Neural progenitor cell (in vitro differentiated cells): ENCODE measurements at regions not wholly inside any gene's neighbourhood (a gene's known extent, or its start where the extent isn't known, plus 50 kb on each side); places are given as distances from the start of the nearest gene placed in this dataset.

Source experiments
- DNase-seq: peaks from one replicate; pipeline ENCODE4 v3.0.0-alpha.2; 2016; ENCODE audit warnings: low spot score
- H2AFZ ChIP-seq: fragments of 200-600 bp; sonication (generic); replicated peaks from 2 replicates; pipeline ENCODE4 v1.6.1; 2016; ENCODE audit warnings: antibody characterized with exemption
- H3F3A ChIP-seq: fragments of 200-600 bp; sonication (generic); 2 replicates; pipeline ENCODE4 v1.6.1; 2016; ENCODE audit warnings: antibody characterized with exemption, low read depth
- H3K27ac ChIP-seq: fragments of 200-600 bp; sonication (generic); 2 replicates; pipeline ENCODE4 v1.5.1; 2016; ENCODE audit warnings: mild to moderate bottlenecking
- H3K27me3 ChIP-seq: fragments of 200-600 bp; sonication (generic); 2 replicates; pipeline ENCODE4 v1.6.1; 2016; ENCODE audit warnings: mild to moderate bottlenecking, moderate library complexity
- H3K36me3 ChIP-seq: fragments of 200-600 bp; sonication (generic); 2 replicates; pipeline ENCODE4 v1.5.1; 2016
- H3K4me1 ChIP-seq: fragments of 200-600 bp; sonication (generic); 2 replicates; pipeline ENCODE4 v1.6.1; 2016; ENCODE audit warnings: mixed run types
- H3K4me2 ChIP-seq: fragments of 200-600 bp; sonication (generic); 2 replicates; pipeline ENCODE4 v1.6.1; 2016
- H3K4me3 ChIP-seq: fragments of 200-600 bp; sonication (generic); 2 replicates; pipeline ENCODE4 v1.5.1; 2016
- H3K79me2 ChIP-seq: fragments of 200-600 bp; sonication (generic); 2 replicates; pipeline ENCODE4 v1.6.1; 2016; ENCODE audit warnings: low read depth
- H3K9ac ChIP-seq: fragments of 200-600 bp; sonication (generic); 2 replicates; pipeline ENCODE4 v1.6.1; 2016
- H3K9me3 ChIP-seq: fragments of 200-600 bp; sonication (generic); 2 replicates; pipeline ENCODE4 v1.5.1; 2016; ENCODE audit warnings: low read depth
- H4K20me1 ChIP-seq: fragments of 200-600 bp; sonication (generic); 2 replicates; pipeline ENCODE4 v1.6.1; 2016; ENCODE audit warnings: low read depth
- H3K27ac Mint-ChIP-seq: 3 replicates; pipeline ENCODE4 v1.8.0; 2021; ENCODE audit warnings: mixed read lengths
- H3K27me3 Mint-ChIP-seq: 2 replicates; pipeline ENCODE4 v1.8.0; 2022; ENCODE audit warnings: low read depth, mild to moderate bottlenecking, inconsistent platforms, moderate library complexity, mixed read lengths; ENCODE audit not compliant: insufficient read depth
- H3K36me3 Mint-ChIP-seq: 3 replicates; pipeline ENCODE4 v1.8.0; 2021; ENCODE audit warnings: mixed read lengths
- H3K4me1 Mint-ChIP-seq: 3 replicates; pipeline ENCODE4 v1.8.0; 2021; ENCODE audit warnings: mixed read lengths
- H3K4me3 Mint-ChIP-seq: 3 replicates; pipeline ENCODE4 v1.8.0; 2021; ENCODE audit warnings: mild to moderate bottlenecking, moderate library complexity, mixed read lengths
- H3K9me3 Mint-ChIP-seq: 3 replicates; pipeline ENCODE4 v1.8.0; 2020; ENCODE audit warnings: mixed read lengths
- CTCF ChIP-seq: fragments of 200-600 bp; sonication (generic); IDR thresholded peaks from 2 replicates; pipeline ENCODE4 v1.5.1; 2017; ENCODE audit warnings: antibody characterized with exemption, mild to moderate bottlenecking
- EZH2 ChIP-seq: fragments of 200-600 bp; sonication (generic); IDR thresholded peaks from 2 replicates; pipeline ENCODE4 v1.6.1; 2017; ENCODE audit warnings: antibody characterized with exemption, mild to moderate bottlenecking, moderate library complexity
- EZH2phosphoT487 ChIP-seq: fragments of 200-600 bp; sonication (generic); IDR thresholded peaks from 2 replicates; pipeline ENCODE4 v1.6.1; 2017; ENCODE audit warnings: antibody characterized with exemption

DNA sequence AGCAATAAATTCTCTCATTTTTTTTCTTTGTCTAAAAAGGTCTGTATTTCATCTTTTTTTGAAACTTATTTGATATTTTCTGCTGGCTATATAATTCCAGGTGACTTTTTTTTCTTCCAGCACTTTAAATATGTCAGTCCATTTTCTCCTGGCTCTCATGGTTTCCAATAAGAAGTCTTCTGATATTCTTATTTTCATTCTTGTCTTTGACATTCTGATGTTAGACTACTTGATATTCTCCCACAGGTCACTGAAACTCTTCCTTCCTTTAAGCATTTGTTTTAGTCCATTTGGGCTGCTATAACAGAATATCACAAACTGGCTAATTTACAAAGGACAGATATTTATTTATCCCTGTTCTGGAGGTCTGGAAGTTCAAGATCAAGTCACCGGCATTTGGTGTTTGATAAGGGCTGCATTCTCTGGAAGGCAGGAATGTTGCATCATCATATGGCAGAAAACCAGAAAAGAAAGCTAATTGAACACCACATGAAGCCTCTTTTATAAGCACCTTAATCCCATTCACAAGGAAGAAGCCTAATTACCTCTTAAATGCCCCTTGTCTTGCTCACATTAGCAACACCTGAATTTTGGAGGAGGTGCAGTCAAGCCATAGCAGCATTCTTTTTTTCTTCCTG lies 242.1 kb upstream of the TNRC6C start:
- peaks cover 37% of the 10 kb centered on the region for H3F3A ChIP-seq
- H3K27ac ChIP-seq = no peak overlapping the region
- Mint-ChIP-seq H3K36me3 (no peaks in the 10 kb centered on the region), H3K4me3 (peak overlapping the region; percentile 25), H3K4me1 (peaks cover 16% of the 10 kb centered on the region), H3K27me3 (peaks cover 18% of the 10 kb centered on the region), H3K27ac (no peak overlapping the region), H3K9me3 (peaks cover 41% of the 10 kb centered on the region)
- no peaks in the 10 kb centered on the region for H3K27me3 ChIP-seq
- peaks cover 9% of the 10 kb centered on the region for H3K36me3 ChIP-seq
- H3K4me1 ChIP-seq = peaks cover 16% of the 10 kb centered on the region
- no peak for TF ChIP-seq CTCF
- TF ChIP-seq EZH2phosphoT487 = no peak
- TF ChIP-seq EZH2 = no peak
- no peak overlapping the region for H3K9ac ChIP-seq
- no peaks in the 10 kb centered on the region for H4K20me1 ChIP-seq
- H2AFZ ChIP-seq = no peak overlapping the region
- peak; percentile 37 for DNase-seq
- no peak overlapping the region for H3K4me3 ChIP-seq
- peaks cover 19% of the 10 kb centered on the region for H3K9me3 ChIP-seq
- no peaks in the 10 kb centered on the region for H3K79me2 ChIP-seq
- H3K4me2 ChIP-seq = peak overlapping the region; percentile 57

DNA sequence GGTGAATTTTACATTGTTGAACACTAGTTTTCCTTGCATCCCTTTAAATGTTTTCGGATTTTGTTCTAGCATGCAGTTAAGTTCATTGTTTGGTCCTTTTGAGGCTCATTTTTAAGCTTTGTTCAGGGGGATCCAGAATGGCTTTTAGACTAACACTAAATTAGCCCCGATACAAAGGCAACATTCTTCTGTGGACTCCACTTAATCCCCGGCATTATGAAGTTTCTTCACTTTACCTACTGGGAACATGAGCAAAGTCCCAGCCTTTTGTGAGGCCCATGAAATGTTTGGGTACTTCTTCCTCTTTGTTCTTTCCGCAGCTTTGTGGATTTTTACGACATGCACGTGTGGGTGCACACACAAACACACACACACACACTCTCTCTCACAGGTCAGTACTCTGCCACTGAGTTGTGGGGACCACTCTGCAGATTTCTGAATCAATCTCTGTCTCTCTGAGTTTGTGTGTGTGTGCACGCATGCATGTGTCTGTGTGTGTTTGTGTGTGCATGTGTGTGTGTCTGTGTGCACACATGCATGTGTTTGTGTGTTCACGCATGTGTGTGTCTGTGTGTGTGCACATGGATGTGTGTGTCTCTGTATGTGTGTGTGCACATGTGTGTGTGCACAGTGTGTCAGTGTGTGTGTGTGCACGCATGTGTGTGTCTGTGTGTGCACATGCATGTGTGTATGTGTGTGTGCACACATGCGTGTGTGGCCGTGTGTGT lies 240.4 kb upstream of the TNRC6C start:
- Mint-ChIP-seq H3K36me3 (no peaks in the 10 kb centered on the region), H3K4me1 (peaks cover 16% of the 10 kb centered on the region), H3K4me3 (peak overlapping the region; percentile 19), H3K9me3 (peaks cover 39% of the 10 kb centered on the region), H3K27ac (peak overlapping the region; percentile 47), H3K27me3 (peaks cover 19% of the 10 kb centered on the region)
- Histone ChIP-seq H3K4me2 (peak overlapping the region; percentile 57), H3K27ac (peak overlapping the region; percentile 84), H3K4me1 (peaks cover 16% of the 10 kb centered on the region), H3K79me2 (no peaks in the 10 kb centered on the region), H3K9me3 (peaks cover 12% of the 10 kb centered on the region), H2AFZ (no peak overlapping the region), H3F3A (peaks cover 37% of the 10 kb centered on the region), H3K4me3 (no peak overlapping the region), H3K9ac (no peak overlapping the region), H3K27me3 (no peaks in the 10 kb centered on the region), H3K36me3 (peaks cover 3% of the 10 kb centered on the region), H4K20me1 (no peaks in the 10 kb centered on the region)
- peak; percentile 85 for DNase-seq
- TF ChIP-seq EZH2 = no peak
- no peak for TF ChIP-seq EZH2phosphoT487
- TF ChIP-seq CTCF = no peak

- Histone ChIP-seq H3K4me3 (no peak overlapping the region), H3K4me2 (peak overlapping the region; percentile 57), H3K79me2 (no peaks in the 10 kb centered on the region), H3K36me3 (no peaks in the 10 kb centered on the region), H3K27me3 (no peaks in the 10 kb centered on the region), H3F3A (peaks cover 37% of the 10 kb centered on the region), H3K27ac (no peak overlapping the region), H3K9ac (no peak overlapping the region), H2AFZ (no peak overlapping the region), H3K4me1 (peaks cover 16% of the 10 kb centered on the region), H4K20me1 (no peaks in the 10 kb centered on the region), H3K9me3 (peaks cover 12% of the 10 kb centered on the region)
- Mint-ChIP-seq H3K27me3 (peaks cover 19% of the 10 kb centered on the region), H3K27ac (peak overlapping the region; percentile 47), H3K9me3 (peaks cover 39% of the 10 kb centered on the region), H3K36me3 (no peaks in the 10 kb centered on the region), H3K4me3 (peak overlapping the region; percentile 19), H3K4me1 (peaks cover 16% of the 10 kb centered on the region)
- no peak for DNase-seq
- TF ChIP-seq CTCF (no peak), EZH2phosphoT487 (no peak), EZH2 (no peak)
Measured at GRCh38 chr17:77718669-77718961, 239.9 kb upstream of the TNRC6C start.
